ENCODE measurements at regions not wholly inside any gene's neighbourhood (a gene's known extent, or its start where the extent isn't known, plus 50 kb on each side); places are given as distances from the start of the nearest gene placed in this dataset.

DNA sequence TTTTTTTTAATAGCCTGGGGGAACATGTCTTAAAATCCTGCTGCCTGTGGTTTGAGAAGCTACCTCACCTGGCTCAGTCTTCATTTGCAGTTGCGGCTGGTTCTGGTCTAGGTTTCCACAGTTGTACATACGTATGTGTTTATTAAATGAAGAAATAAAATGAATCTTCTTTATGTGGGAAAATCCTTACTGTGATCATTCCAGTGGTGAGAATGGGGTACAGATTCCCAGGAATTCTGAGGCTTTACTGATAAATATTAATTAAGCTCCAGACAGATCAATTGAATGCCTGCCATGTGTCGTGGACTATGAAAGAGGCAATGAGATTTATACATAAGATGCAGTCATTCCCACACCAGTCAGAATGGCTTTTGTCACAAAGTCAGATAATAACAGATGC, 356.1 kb upstream of the GRM7 start:
- no peaks in the 10 kb centered on the region for H3K4me1 Mint-ChIP-seq
- ChIA-PET CTCF (ENCODE audit: partially characterized antibody) (no interaction called here), POLR2A (ENCODE audit: partially characterized antibody) (no interaction called here)
- H3K27me3 Mint-ChIP-seq = no peaks in the 10 kb centered on the region
- H3K27ac Mint-ChIP-seq = no peak overlapping the region
- peaks cover 4 to 21% (median 8%) of the 10 kb centered on the region in 8 donors for H3K9me3 Mint-ChIP-seq
- Histone ChIP-seq H3K27ac (ENCODE audit: low read depth, low read length) (no peak overlapping the region), H3K36me3 (ENCODE audit: insufficient read depth, low read length) (no peaks in the 10 kb centered on the region), H3K9me3 (ENCODE audit: control insufficient read depth in 1 of 2, low read length in 2 of 2) (no peaks in the 10 kb centered on the region), H3K4me1 (ENCODE audit: insufficient read depth, low read length) (no peaks in the 10 kb centered on the region), H3K27me3 (ENCODE audit: insufficient read depth, low read length) (no peaks in the 10 kb centered on the region), H3K4me3 (ENCODE audit: low read length in 2 of 2) (no peak overlapping the region)
- intact Hi-C loops (cut with micrococcal nuclease) = no loop called here
- no peaks in the 10 kb centered on the region for H3K36me3 Mint-ChIP-seq
- no peak overlapping the region for H3K4me3 Mint-ChIP-seq
- DNase-seq = no peak

DNA sequence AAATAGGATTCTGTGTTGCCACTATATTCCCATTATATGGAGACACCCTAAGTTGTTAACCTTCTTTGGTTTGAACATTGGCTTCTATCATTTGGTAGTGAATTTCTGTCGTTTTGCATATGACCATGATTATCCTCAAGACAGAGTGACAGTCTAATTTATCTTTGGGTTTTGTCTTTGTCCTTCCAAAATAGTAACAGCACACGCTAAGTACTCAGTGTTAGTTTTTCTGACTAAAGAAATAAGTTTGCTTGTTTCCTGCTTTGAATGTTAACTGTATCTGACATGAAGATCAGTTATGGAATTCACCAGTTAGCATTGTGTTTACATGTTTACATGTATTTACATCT, 352.5 kb upstream of the GRM7 start:
- H3K27me3 ChIP-seq (ENCODE audit: insufficient read depth, low read length) = no peaks in the 10 kb centered on the region
- H3K36me3 ChIP-seq (ENCODE audit: insufficient read depth, low read length) = no peaks in the 10 kb centered on the region
- H3K4me3 Mint-ChIP-seq = no peak overlapping the region
- ChIA-PET CTCF (ENCODE audit: partially characterized antibody) (no interaction called here), POLR2A (ENCODE audit: partially characterized antibody) (no interaction called here)
- DNase-seq = no peak
- H3K27me3 Mint-ChIP-seq = no peaks in the 10 kb centered on the region
- no peaks in the 10 kb centered on the region for H3K4me1 Mint-ChIP-seq
- H3K4me3 ChIP-seq (ENCODE audit: low read length in 2 of 2) = no peak overlapping the region
- H3K36me3 Mint-ChIP-seq = no peaks in the 10 kb centered on the region
- H3K27ac ChIP-seq (ENCODE audit: low read depth, low read length) = no peak overlapping the region
- peaks cover 0 to 10% (median 4%) of the 10 kb centered on the region in 8 donors for H3K9me3 Mint-ChIP-seq
- H3K27ac Mint-ChIP-seq = no peak overlapping the region
- no peaks in the 10 kb centered on the region for H3K4me1 ChIP-seq (ENCODE audit: insufficient read depth, low read length)
- H3K9me3 ChIP-seq (ENCODE audit: control insufficient read depth in 1 of 2, low read length in 2 of 2) = no peaks in the 10 kb centered on the region
- intact Hi-C loops (cut with micrococcal nuclease) = no loop called here

GRCh38 chr3:6509576-6509975, 351.3 kb upstream of the GRM7 start:
- Histone ChIP-seq H3K36me3 (ENCODE audit: insufficient read depth, low read length) (no peaks in the 10 kb centered on the region), H3K9me3 (ENCODE audit: control insufficient read depth in 1 of 2, low read length in 2 of 2) (no peaks in the 10 kb centered on the region), H3K4me3 (ENCODE audit: low read length in 2 of 2) (no peak overlapping the region), H3K4me1 (ENCODE audit: insufficient read depth, low read length) (no peaks in the 10 kb centered on the region), H3K27ac (ENCODE audit: low read depth, low read length) (no peak overlapping the region), H3K27me3 (ENCODE audit: insufficient read depth, low read length) (no peaks in the 10 kb centered on the region)
- H3K4me1 Mint-ChIP-seq = no peaks in the 10 kb centered on the region
- no peak for DNase-seq
- ChIA-PET CTCF (ENCODE audit: partially characterized antibody) (no interaction called here), POLR2A (ENCODE audit: partially characterized antibody) (no interaction called here)
- peaks cover 0 to 11% (median 4%) of the 10 kb centered on the region in 8 donors for H3K9me3 Mint-ChIP-seq
- H3K27me3 Mint-ChIP-seq = no peaks in the 10 kb centered on the region
- intact Hi-C loops (cut with micrococcal nuclease) = no loop called here
- no peaks in the 10 kb centered on the region for H3K36me3 Mint-ChIP-seq
- no peak overlapping the region for H3K27ac Mint-ChIP-seq
- H3K4me3 Mint-ChIP-seq = no peak overlapping the region

DNA sequence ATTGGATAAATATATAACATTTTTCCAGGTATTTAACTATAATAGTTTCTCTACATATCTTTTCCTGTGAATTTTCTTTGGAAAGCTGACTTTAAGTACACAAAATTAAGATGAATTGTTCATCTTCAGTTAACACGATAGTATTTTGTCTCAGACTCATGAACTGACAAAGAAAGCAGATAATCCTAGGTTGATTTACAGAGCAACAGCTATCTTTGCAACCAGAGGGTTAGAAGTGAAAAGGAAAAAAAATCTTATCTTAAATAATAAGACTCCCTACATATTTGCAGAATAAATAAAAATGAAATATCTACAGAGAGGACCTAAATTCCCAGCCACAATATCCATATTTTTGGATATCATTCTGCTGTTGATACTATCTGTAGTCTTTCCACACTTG, 350.2 kb upstream of the GRM7 start:
- CTCF ChIA-PET (ENCODE audit: partially characterized antibody) = no interaction called here
- Histone ChIP-seq H3K27me3 (ENCODE audit: insufficient read depth, low read length) (no peaks in the 10 kb centered on the region), H3K9me3 (ENCODE audit: control insufficient read depth in 1 of 2, low read length in 2 of 2) (no peaks in the 10 kb centered on the region), H3K36me3 (ENCODE audit: insufficient read depth, low read length) (no peaks in the 10 kb centered on the region), H3K4me1 (ENCODE audit: insufficient read depth, low read length) (no peaks in the 10 kb centered on the region), H3K27ac (ENCODE audit: low read depth, low read length) (no peak overlapping the region), H3K4me3 (ENCODE audit: low read length in 2 of 2) (no peak overlapping the region)
- DNase-seq = no peak
- Mint-ChIP-seq H3K36me3 (no peaks in the 10 kb centered on the region), H3K4me1 (no peaks in the 10 kb centered on the region), H3K4me3 (no peak overlapping the region), H3K9me3 (peaks cover 0 to 7% (median 3%) of the 10 kb centered on the region in 8 donors), H3K27me3 (no peaks in the 10 kb centered on the region), H3K27ac (no peak overlapping the region)
- intact Hi-C loops (cut with micrococcal nuclease) = no loop called here
- POLR2A ChIA-PET (ENCODE audit: partially characterized antibody) = no interaction called here

DNA sequence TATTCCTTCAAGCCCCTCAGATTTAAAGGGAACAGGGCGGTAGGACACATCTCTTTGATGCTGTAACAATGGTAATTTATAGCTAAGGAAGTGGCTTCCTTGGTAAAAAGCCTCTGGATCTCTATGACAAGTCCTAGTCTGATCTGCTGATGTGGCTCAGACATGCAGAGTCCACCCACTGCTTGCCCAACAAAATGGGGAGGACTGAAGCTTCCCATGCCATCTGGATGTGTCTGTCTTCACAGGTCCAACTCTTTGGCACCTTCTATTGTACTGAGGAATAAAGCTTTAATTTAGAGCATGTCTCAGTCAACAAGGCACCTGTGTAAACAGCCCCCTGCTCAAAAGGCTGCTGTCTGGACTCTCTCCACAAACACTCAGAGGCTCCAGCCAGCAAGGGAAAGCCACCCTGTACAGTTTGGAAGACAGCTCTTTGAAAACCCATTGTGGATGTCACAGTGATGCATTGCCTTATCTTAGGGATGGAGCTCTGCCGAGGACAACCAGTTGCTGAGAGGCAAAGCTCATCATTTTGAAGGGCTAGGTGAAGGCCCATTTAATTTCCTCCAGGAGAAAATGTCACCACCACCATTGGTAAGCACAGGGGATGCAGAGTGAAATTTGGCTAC, 348.6 kb upstream of the GRM7 start:
- H3K27ac Mint-ChIP-seq = no peak overlapping the region
- DNase-seq = no peak
- H3K36me3 Mint-ChIP-seq = no peaks in the 10 kb centered on the region
- no peaks in the 10 kb centered on the region for H3K4me1 Mint-ChIP-seq
- CTCF ChIA-PET (ENCODE audit: partially characterized antibody) = no interaction called here
- H3K27me3 ChIP-seq (ENCODE audit: insufficient read depth, low read length) = no peaks in the 10 kb centered on the region
- H3K4me1 ChIP-seq (ENCODE audit: insufficient read depth, low read length) = no peaks in the 10 kb centered on the region
- H3K27me3 Mint-ChIP-seq = no peaks in the 10 kb centered on the region
- no peak overlapping the region for H3K27ac ChIP-seq (ENCODE audit: low read depth, low read length)
- H3K36me3 ChIP-seq (ENCODE audit: insufficient read depth, low read length) = no peaks in the 10 kb centered on the region
- intact Hi-C loops (cut with micrococcal nuclease) = no loop called here
- no peak overlapping the region for H3K4me3 Mint-ChIP-seq
- H3K9me3 ChIP-seq (ENCODE audit: control insufficient read depth in 1 of 2, low read length in 2 of 2) = no peaks in the 10 kb centered on the region
- POLR2A ChIA-PET (ENCODE audit: partially characterized antibody) = no interaction called here
- no peak overlapping the region for H3K4me3 ChIP-seq (ENCODE audit: low read length in 2 of 2)
- peaks cover 0 to 7% (median 2%) of the 10 kb centered on the region in 8 donors for H3K9me3 Mint-ChIP-seq

DNA sequence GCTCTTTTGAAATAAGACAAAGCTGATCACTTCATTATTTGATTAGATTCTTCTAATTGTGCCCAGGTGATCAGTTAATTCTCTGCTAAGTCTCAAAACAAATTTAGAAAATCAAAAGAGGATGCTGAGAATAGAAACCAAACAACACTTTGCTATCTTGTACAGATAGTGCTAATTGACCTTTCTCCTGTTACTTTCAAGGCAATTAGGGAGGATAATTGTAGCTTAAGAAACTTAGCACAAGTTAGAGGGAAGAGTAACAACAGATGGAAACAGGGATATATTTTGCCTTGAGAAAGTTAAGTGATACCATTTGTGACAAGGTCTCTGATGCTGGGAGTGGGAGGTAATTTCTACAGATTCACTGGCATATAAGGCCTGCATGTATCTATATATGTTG, 344.8 kb upstream of the GRM7 start:
- Histone ChIP-seq H3K36me3 (ENCODE audit: insufficient read depth, low read length) (no peaks in the 10 kb centered on the region), H3K4me1 (ENCODE audit: insufficient read depth, low read length) (no peaks in the 10 kb centered on the region), H3K27me3 (ENCODE audit: insufficient read depth, low read length) (no peaks in the 10 kb centered on the region), H3K9me3 (ENCODE audit: control insufficient read depth in 1 of 2, low read length in 2 of 2) (no peaks in the 10 kb centered on the region), H3K27ac (ENCODE audit: low read depth, low read length) (no peak overlapping the region), H3K4me3 (ENCODE audit: low read length in 2 of 2) (no peak overlapping the region)
- H3K4me1 Mint-ChIP-seq = no peaks in the 10 kb centered on the region
- H3K27me3 Mint-ChIP-seq = no peaks in the 10 kb centered on the region
- DNase-seq = no peak
- intact Hi-C loops (cut with micrococcal nuclease) = no loop called here
- POLR2A ChIA-PET (ENCODE audit: partially characterized antibody) = no interaction called here
- no peak overlapping the region for H3K4me3 Mint-ChIP-seq
- peaks cover 0 to 21% (median 6%) of the 10 kb centered on the region in 8 donors for H3K9me3 Mint-ChIP-seq
- CTCF ChIA-PET (ENCODE audit: partially characterized antibody) = no interaction called here
- H3K27ac Mint-ChIP-seq = no peak overlapping the region
- no peaks in the 10 kb centered on the region for H3K36me3 Mint-ChIP-seq

DNA sequence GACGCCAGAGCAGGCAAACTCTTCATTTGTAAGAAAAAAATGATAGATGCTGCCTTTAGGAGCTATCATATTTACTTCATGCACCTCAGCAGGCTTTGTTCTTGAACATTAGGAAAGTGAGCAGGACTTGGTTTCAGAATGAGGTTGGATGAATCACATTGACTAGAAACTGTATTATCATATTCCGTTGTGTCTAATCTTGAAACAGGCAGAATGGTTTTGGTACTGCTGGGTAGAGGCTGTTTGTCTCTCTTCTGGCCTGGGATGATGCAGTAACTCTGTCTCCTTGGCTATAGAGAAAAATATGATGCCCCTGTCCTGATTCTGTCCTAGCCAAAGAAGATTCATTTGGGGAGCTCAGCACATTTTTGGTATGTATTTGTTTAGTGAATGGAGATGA, 344.2 kb upstream of the GRM7 start:
- DNase-seq = no peak
- POLR2A ChIA-PET (ENCODE audit: partially characterized antibody) = no interaction called here
- Histone ChIP-seq H3K4me1 (ENCODE audit: insufficient read depth, low read length) (no peaks in the 10 kb centered on the region), H3K27ac (ENCODE audit: low read depth, low read length) (no peak overlapping the region), H3K36me3 (ENCODE audit: insufficient read depth, low read length) (no peaks in the 10 kb centered on the region), H3K9me3 (ENCODE audit: control insufficient read depth in 1 of 2, low read length in 2 of 2) (no peaks in the 10 kb centered on the region), H3K27me3 (ENCODE audit: insufficient read depth, low read length) (no peaks in the 10 kb centered on the region), H3K4me3 (ENCODE audit: low read length in 2 of 2) (no peak overlapping the region)
- Mint-ChIP-seq H3K4me3 (no peak overlapping the region), H3K27ac (no peak overlapping the region), H3K27me3 (no peaks in the 10 kb centered on the region), H3K36me3 (no peaks in the 10 kb centered on the region), H3K4me1 (no peaks in the 10 kb centered on the region), H3K9me3 (peaks cover 0 to 21% (median 6%) of the 10 kb centered on the region in 8 donors)
- CTCF ChIA-PET (ENCODE audit: partially characterized antibody) = no interaction called here
- intact Hi-C loops (cut with micrococcal nuclease) = no loop called here

GRCh38 chr3:6518709-6519345, 342.1 kb upstream of the GRM7 start:
- Histone ChIP-seq H3K36me3 (ENCODE audit: insufficient read depth, low read length) (no peaks in the 10 kb centered on the region), H3K4me3 (ENCODE audit: low read length in 2 of 2) (no peak overlapping the region), H3K27me3 (ENCODE audit: insufficient read depth, low read length) (no peaks in the 10 kb centered on the region), H3K4me1 (ENCODE audit: insufficient read depth, low read length) (no peaks in the 10 kb centered on the region), H3K27ac (ENCODE audit: low read depth, low read length) (no peak overlapping the region), H3K9me3 (ENCODE audit: control insufficient read depth in 1 of 2, low read length in 2 of 2) (no peaks in the 10 kb centered on the region)
- intact Hi-C loops (cut with micrococcal nuclease) = no loop called here
- Mint-ChIP-seq H3K4me3 (peak overlapping the region in 1 of 8 donors; percentile 43), H3K9me3 (peaks cover 0 to 21% (median 6%) of the 10 kb centered on the region in 8 donors), H3K36me3 (no peaks in the 10 kb centered on the region), H3K4me1 (no peaks in the 10 kb centered on the region), H3K27ac (no peak overlapping the region), H3K27me3 (no peaks in the 10 kb centered on the region)
- ChIA-PET CTCF (ENCODE audit: partially characterized antibody) (no interaction called here), POLR2A (ENCODE audit: partially characterized antibody) (no interaction called here)
- no peak for DNase-seq

All from CD4-positive, alpha-beta memory T cell (primary cell).